Dedifferentiated amniotic fluid mesenchymal stem cell (primary cell): ENCODE measurements at regions not wholly inside any gene's neighbourhood (a gene's known extent, or its start where the extent isn't known, plus 50 kb on each side); places are given as distances from the start of the nearest gene placed in this dataset.

Experiments used
- DNase-seq: peaks from one replicate; pipeline ENCODE4 v3.0.0-alpha.2; 2016; ENCODE audit errors: extremely low spot score

DNA sequence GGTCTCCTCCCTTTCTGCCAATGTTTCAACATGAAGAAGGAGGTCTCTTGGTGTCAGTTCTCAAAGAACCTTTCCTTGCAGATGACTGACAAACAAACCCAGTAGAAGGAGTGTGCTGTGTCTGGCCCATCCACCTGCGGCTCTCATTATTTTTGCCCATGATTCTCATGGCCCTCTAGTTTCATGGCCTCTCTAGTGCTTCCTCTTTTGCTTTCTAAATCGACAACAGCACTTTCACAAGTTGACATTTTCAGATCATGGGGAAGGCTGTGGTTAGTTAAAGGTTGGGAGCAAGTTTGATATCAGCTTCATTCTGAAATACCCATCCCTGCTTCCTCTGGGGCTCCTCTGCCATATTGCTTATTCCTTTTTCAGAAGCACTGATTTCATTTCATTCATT is 805.2 kb downstream of the SLC4A3 start:
- DNase-seq = no peak

DNA sequence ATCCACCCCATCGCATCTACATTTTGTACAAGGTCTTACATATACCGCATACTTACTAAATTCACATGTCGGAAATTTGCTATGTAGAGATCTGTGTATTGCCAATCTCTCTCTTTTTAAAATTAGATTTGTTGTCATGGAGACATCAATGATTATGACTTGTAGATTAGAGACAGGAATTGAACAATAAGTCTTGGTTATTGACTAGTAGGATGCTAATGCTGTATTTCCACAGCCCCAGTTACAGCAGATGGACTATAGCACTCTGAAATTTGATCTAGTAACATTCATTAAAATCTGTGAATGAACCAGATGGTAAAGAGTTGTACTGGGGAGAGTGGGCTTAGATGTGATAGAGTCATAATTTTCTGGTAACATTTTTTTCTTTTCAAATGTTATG is 805.7 kb downstream of the SLC4A3 start:
- DNase-seq = no peak

DNA sequence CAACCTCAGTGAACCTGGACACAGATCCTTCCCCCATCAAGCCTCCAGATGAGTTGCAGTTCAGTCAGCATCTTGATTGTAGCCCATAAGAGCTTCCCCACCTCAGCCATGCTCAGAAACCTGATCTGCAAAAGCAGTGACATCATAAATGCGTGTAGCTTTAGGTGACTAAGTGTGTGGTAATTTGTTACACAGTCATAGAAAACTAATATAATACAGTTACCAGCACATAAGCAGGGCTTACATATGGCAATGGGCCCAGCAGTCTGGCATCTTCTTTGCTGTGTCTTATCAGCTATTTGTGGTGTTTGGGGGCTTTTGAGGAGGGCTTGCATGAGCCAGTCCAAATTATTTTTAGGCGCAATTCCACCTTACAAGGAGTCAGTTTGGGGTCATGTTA is 807.0 kb downstream of the SLC4A3 start:
- DNase-seq = no peak

DNA sequence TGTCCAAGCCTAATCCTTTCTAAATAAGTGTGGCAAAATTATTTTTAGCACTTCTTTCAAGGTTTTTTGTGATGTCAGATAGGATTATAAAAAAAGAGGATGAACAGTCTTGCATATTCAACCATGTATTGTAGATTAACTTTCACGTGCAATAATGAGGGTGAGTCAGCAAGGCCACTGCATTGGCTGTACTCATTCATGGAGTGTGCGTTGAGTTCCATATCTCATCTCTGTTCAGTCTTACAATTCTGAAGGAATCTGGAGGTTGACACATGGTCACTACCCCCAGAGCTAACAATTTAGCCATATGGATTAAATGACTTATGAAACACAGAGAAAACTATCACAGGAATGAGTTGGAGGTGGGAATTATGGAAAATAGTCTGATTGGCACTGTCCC is 810.5 kb downstream of the SLC4A3 start:
- DNase-seq = no peak

DNA sequence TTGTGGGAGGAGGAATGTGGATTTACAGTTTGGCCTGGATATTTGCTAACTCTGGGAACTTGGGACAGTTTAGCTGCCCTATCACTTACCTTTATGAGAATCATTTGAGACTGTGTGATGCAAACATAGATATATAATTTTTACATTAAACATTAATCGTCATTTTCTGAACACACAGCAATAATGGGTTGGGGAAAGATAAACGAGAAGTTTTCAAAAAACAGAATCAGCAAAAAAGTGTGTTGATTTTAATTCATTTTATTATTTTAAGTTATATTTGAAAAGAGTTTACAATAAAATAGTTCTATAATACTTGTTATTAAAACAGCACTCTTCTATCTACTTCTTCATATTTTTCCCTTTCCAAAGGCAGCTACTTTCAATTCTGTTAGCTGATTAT is 813.3 kb downstream of the SLC4A3 start:
- no peak for DNase-seq

DNA sequence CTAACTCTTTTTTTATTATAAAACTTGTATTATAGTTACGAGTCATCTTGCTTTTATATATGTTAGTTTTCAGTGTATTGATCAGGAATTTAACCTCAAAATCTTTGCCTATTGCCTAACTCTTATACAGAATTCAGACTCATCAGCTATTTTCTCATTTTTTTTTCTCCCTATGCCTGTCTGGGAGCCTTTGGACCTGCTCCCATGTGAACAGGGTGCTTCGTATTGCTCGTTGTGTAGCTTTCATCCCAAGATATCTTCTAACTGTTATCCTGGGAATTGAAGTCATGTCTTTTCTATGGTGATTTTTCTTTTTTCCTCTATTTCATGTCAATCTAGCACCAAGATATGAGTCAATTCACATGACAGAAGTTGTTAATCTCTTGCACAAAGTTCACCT is 814.0 kb downstream of the SLC4A3 start:
- DNase-seq = no peak

DNA sequence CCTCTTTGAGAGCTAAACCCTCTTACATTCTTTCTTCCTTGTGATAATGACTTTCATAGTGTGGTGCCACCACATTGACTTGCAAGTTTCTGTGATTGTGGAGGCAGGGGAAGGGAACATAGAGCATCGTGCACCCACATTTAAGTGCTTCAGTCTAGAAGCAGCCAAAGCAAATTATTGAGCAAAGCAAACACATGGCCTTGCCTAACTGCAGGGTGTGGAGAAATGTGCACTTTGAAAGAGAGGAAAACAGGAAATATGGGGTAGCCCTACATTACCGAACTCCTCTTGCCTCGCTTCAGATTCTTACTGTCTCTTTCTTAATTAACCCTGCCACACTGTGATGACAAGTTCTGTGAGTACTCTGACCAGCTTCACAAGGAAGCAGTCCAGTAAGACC is 814.6 kb downstream of the SLC4A3 start:
- DNase-seq = no peak

DNA sequence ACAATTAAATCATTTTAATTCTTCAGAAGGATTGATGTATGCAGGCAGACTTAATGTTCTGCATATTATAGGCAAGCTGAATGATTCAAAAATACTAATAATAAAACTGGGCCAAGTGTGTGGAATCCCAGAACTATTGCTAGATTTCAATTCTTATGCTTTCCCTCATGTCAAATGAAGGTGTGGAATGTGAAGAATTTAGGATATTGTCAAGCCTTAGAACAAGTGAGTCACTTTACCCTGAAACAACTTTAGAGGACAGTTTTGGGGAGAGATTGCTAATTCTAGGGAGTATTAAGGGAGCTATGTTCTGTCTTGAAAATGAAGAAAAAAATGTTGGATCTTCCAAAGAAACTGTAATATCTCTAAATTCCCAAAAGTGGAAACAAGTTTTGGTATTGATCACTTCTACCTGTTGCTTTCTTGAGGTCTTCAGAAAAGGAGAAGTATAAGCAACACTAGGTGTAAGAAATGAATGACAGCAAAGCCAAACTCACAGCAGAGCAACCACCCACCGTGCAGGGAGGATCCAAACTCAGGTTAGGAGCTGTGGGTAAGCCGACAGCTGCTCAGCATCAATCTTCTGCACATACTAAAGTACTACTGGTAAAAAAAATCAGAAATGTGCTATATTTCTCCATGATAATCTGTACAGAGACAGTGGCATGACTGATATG is 818.1 kb downstream of the SLC4A3 start:
- no peak for DNase-seq

DNA sequence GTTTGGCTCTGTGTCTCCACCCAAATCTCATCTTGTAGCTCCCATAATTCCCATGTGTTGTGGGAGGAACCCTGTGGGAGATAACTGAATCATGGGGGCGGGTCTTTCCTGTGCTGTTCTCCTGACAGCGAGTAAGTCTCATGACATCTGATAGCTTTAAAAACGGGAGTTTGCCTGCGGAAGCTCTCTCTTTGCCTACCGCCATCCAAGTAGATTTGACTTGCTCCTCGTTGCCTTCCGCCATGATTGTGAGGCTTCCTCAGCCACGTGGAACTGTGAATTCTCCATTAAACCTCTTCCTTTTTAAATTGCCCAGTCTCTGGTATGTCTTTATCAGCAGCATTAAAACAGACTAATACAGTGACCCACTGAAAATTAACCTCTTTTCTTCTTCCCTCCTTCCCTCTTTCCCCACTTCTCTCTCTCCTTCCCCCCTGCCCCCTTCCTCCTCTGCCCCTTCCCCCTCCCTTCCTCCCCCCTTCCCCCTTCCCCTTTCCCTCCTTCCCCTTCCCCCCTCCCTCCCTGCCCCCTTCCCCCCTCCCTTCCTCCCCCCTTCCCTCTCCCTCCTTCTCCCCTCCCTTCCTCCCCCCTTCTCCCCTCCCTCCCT is 818.8 kb downstream of the SLC4A3 start:
- DNase-seq = no peak

DNA sequence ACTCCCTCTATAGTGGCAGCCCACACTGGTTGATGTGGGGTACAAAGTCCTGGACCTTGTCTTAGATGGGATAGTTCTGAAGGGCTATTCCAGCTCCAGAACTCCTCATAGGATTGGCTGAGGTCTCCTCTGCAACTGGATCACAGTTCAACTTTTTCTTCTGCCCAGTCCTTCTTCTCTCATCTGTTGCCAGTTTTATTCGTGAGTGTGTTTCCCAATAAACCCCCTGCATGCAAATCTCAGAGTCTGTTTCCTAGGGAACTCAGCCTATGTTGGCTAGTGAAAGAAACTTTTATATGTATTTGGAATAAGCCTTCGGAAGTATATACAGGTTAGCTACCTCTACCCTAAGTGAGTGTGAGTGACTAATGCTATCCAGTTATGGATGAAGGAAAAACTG is 823.4 kb downstream of the SLC4A3 start:
- DNase-seq = no peak

DNA sequence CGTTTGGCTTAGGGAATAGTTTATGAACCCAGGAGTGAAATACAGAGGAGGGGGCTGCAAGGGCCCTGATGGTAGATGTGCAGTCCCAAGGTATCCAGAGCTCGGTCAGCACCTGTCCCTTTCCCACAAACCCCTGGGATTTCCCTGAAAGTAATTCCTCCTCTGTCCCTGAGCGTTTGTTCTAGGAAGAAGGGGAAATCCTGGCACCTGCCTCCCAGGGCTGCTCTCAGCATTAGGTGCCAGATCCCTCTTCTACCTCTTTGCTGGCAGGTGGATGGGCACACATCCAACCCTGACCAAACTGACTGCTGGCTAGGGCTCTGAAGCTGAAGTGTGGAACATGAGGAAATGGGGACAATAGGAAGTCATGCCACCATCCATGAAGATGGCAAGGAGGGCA is 824.0 kb downstream of the SLC4A3 start:
- DNase-seq = no peak

DNA sequence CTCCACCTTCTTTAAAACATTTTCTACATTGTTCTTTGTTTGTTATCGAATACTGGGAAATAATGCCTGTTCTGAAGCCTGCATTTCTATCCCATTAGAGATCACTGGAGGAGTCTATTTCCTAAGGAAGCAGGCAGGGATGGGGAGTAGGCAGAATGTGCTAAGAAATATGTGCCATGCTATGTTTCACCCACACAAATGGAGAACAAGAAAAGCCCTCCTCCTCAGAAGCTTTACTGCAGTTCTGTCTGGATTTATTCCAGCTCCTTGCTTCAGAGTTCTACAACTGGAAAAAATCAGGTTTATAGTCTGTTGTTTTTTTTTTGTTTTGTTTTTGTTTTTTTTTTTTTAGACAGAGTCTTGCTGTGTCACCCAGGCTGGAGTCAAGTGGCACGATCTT is 825.1 kb downstream of the SLC4A3 start:
- DNase-seq = peak; percentile 40

DNA sequence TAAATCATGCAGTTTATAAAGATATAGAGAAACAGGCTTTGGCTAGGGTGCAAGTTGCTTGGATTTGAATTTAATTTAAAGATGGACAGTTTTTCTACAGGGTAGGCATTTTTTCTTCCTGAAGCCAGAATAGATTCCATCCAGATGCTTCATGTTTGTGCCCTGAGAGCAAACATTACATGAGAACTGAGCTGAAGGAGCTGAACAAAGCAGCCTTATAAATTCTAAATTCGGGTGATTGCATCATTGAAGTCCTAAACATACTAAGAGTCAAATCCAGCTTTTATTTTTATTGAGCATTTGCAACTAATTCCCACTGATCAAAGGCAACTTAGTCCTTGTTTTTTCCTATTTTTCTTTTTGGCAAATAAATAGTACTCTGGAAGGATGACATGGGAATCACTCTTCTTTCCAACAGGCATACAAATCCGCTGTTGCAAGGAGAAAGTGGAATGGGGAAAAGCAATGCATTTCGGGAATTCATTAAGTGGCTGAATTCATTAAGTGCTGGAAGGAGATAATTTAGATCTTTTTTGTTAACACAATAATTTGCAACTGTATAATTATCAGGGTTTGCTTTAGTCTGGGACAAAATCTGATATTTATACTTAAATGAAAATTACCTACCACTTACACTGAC is 828.0 kb downstream of the SLC4A3 start:
- DNase-seq = peak; percentile 88

DNA sequence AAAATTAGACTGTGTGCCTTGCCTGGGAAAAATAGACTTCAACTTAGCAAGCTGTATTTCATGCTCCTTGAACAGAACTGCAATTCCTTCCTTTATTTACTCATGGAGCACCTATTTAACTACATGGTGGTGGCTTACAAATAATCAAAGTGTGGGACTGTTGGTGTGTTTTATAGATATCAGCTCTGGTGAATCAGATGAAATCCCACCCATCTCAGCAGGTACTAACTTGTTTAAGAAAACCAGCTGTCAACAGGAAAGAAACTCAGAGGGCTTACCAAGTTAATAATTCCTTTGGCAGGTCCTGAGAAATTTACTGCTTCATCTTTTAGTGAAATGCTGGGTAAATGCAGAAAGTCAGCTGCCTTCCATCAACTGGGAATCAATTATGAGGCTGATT is 830.6 kb downstream of the SLC4A3 start:
- no peak for DNase-seq

DNA sequence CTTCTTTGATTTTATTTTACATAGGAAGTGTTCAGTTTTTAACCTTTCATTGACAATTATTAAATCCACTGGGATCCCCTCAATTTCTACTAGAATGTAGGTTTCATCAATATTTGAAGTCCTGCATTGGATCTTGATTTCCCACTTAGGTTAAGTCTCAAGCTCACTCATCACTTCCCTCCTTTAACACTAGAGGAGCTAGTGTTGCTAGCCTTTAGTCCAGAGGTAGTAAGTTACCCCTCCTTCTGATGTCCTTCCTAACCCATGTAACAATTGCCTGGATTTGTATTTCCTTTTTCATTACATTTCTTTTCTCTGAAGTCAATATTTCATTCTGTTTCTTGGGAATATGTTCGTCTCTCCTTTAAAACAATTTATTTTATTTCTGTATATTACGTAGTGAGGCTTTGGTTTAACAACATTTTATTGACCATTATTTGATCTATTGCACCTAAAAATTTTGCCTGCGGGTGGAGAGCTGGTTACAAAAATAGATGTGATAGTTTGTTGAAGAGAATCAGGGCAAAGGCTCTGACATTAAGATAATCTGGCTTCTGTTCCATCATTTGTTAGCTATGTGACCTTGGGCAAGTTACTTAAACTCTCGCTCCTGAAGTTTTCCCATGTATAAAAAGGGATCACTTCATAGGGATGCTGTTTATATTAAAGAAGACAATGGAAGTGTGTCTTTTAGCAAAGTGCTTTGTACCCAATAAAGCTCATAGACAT is 833.0 kb downstream of the SLC4A3 start:
- DNase-seq = no peak

DNA sequence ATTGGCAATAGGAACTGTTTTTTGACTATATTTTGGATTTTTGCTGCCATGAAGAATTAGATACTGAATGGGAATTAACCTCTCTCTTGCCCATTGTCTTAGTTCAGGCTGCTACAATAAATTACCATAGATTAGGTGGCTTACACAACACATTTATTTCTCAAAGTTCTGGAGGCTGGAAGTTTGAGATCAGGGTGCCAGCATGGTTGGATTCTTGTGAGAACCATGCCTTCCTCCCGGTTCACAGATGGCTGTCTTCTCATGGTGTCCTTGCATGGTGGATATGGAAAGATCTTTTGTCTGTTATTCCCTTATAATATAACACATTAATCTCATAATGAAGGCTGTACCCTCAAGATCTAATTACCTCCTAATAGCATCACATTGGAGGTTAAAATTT is 836.4 kb downstream of the SLC4A3 start:
- DNase-seq = no peak

DNA sequence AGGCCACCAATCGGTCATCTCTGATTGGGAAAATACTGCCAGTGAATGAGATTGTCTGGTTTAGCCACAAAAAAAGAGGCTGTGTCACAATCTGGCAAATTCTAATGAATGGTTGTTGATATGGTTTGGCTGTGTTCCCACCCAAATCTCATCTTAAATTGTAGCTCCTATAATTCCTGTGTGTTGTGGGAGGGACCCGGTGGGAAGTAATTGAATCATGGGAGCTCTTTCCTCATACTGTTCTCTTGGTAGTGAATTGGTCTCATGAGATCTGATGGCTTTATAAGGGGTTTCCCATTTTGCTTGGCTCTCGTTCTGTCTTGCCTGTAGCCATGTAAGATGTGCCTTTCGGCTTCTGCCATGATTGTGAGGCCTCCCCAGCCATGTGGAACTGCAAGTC is 838.3 kb downstream of the SLC4A3 start:
- DNase-seq = no peak

DNA sequence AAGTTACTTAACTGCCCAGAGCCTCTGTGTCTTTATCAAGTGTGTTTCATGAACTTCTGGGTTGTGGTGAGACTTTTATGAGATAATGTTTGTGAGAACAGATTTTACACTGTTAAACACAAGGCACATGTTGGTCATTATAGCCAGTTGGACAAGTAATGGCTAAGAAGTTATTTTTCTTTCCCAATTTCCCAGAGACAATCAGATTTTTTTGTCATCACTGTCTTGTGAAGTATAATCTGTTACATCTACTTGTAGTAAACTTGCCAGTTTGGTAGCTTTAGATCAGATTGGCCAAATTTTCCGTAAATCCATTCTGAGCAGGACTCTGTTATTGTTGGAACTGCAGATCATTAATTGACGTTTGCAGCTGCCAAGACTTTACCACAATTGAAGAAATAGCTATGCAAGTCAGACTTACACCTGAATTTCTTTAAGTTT is 838.8 kb downstream of the SLC4A3 start:
- DNase-seq = no peak

DNA sequence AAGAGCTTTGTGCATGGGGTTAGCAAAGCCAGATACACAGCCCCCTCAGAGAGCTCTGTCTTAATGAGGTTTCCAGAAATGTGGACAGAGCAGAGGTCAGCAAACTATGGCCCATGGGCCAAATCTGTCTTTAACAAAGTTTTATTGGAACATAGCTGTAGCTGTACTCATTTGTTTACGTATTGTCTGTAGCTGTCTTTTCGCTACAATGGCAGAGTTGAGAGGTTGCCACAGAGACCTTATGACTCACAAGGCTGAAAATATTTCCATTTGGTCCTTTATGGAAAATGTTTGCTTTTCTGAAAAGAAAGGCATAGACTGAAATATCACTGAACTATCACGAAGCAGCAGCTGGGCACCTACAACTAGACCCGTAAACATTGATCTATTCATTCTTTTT is 841.8 kb downstream of the SLC4A3 start:
- no peak for DNase-seq

DNA sequence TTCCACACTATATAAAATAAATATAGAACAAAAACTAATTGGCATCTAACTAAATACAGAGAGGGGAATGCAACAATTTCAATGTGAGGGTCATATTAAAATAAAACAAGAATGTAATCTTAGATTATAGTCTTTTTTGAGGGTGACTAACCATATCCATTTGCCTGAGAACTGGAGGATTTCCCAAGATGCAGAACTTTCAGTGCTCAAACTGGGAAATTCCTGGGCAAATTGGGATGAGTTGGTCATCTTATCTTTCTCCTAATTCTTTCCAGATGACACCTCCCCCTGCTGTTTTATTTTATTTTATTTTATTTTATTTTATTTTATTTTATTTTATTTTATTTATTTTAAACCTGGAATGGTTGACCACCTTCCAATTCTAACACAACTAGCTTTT is 846.2 kb downstream of the SLC4A3 start:
- no peak for DNase-seq

DNA sequence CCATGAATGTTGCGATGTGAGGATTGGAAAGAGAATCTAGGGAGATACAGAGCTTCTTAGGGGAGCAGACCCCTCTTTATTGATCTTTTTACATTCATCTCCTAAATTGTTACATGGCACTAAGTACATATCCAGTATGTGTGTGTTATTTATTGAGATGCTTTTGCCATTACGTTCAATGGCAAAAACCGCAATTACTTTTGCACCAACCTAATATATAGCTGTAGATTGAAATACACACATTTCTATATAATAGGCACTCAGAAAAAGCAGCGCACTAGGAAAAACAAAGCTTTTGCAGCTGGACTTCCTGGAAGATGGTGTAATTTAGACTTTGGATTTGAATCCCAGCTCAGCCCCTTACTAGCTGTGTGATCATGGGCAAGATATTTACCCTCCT is 849.4 kb downstream of the SLC4A3 start:
- no peak for DNase-seq

DNA sequence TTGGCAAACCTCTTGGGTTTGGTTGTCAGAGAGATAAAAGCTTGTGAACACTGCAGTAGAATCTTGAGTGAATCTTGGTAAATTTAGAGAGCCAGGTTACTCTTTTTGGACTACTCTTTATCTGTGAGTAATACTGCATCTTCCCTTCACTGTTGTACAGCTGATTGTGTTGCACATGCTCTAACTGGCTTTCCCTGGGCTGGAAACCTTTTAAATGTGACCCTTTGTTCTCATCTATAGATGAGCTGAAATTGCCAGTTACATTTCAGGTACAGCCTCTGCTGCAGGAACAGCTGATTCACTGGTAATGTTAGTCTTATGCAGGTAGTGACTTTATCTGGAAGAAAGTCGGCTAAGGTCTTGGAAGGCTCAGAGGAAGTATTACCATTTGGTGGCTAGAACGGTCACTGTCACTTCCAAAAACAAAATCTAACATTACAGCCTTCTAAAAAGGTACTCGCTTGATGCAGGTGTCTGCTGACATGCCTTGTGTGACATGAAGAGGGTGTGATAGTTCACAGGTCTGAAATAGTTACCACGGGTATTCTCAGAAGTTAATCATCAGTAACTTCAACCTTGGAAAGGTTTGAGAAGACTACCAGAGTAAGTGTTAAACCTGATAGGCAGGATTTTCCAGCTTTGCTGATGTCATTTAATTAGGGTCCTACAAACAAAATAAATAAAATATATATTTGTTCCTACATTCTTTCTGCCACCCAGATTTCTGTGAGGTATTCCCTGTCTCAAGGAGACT is 851.1 kb downstream of the SLC4A3 start:
- no peak for DNase-seq
